Kidney (tissue), 13 donors: ENCODE measurements at regions not wholly inside any gene's neighbourhood (a gene's known extent, or its start where the extent isn't known, plus 50 kb on each side); places are given as distances from the start of the nearest gene placed in this dataset.

Source experiments
- DNase-seq, 5 donors: peaks; one replicate each; pipeline ENCODE4 v3.0.0-alpha.2; 2013 to 2020
- FAIRE-seq: peaks from 2 replicates; lab custom pipeline; 2012; peaks lifted over from hg19 to GRCh38; lab: Jason Lieb, UNC
- H3K27ac ChIP-seq, 2 donors: one replicate each; pipeline ENCODE4 v1.7.0; 2013; ENCODE audit warnings: low read depth in 2 of 2, low read length in 2 of 2, inconsistent platforms in 1 of 2
- H3K27me3 ChIP-seq: one replicate; pipeline ENCODE4 v1.7.1; 2013; ENCODE audit warnings: low read length, inconsistent platforms; ENCODE audit not compliant: control insufficient read depth, insufficient read depth
- H3K36me3 ChIP-seq, 3 donors: one replicate each; pipeline versions ENCODE4 v1.7.0 to v1.7.1; 2013; ENCODE audit warnings: low read length in 3 of 3, control low read depth in 1 of 3, inconsistent platforms in 1 of 3; ENCODE audit not compliant: insufficient read depth in 3 of 3, control insufficient read depth in 2 of 3
- H3K4me1 ChIP-seq, 3 donors: one replicate each; pipeline versions ENCODE4 v1.7.0 to v1.7.1; 2013; ENCODE audit warnings: low read length in 3 of 3, inconsistent platforms in 1 of 3, low read depth in 1 of 3; ENCODE audit not compliant: control insufficient read depth in 2 of 3, insufficient read depth in 2 of 3
- H3K4me3 ChIP-seq, 3 donors: one replicate each; pipeline versions ENCODE4 v1.7.0 to v1.8.1; 2013; ENCODE audit warnings: low read length in 3 of 3, control low read depth in 1 of 3, inconsistent platforms in 1 of 3
- H3K9ac ChIP-seq, 3 donors: one replicate each; pipeline versions ENCODE4 v1.7.0 to v1.7.1; 2013; ENCODE audit warnings: low read length in 3 of 3, control low read depth in 1 of 3, inconsistent platforms in 1 of 3
- H3K9me3 ChIP-seq, 3 donors: one replicate each; pipeline versions ENCODE4 v1.7.0 to v1.7.1; 2013; ENCODE audit warnings: low read length in 3 of 3, control low read depth in 1 of 3, inconsistent platforms in 1 of 3; ENCODE audit not compliant: control insufficient read depth in 2 of 3, insufficient read depth in 1 of 3
- intact Hi-C: fragments of 100-400 bp; cut with DNase I; formaldehyde crosslinking; loops from one replicate; pipeline ENCODE4 v1.11.1; 2022
- TF ChIP-seq, protein P1 (sequence below): IDR thresholded peaks from 3 replicates; pipeline ENCODE4 v1.5.1; 2012; ENCODE audit warnings: mild to moderate bottlenecking, moderate library complexity, borderline replicate concordance; ENCODE audit not compliant: insufficient read depth; ENCODE audit errors: extremely low read depth
- donor health status: control.
- donor health status: control.
- donor health status: control.
- donor health status: control.
- donor health status: control.
- donor health status: DM: yes; HTN: yes; CAD: no.
- donor health status: Normal renal cell carcinoma (clear cell type).

DNA sequence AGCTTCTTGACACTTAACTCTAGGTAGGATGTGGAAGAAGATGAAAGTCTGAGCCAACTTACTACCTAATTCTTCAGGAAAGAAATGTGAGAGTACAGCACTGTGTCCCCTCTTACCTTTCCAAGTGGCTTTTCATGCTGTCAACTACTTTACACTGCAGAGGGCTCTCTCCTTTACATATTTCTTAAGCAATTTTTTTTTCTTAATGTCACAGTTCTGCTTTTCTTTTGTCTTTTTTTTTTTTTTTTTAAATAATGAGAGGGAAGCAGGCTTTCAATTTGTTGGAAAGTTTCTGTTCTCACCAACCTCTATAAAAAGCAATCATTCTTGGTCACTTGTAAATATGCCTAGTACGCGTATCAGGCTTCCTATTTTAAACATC, 212.7 kb upstream of the MIR17HG start:
- Histone ChIP-seq H3K9ac (no peak overlapping the region), H3K27me3 (no peaks in the 10 kb centered on the region), H3K36me3 (no peaks in the 10 kb centered on the region), H3K4me3 (no peak overlapping the region), H3K9me3 (no peaks in the 10 kb centered on the region), H3K4me1 (peaks cover 0 to 13% (median 0%) of the 10 kb centered on the region in 3 donors), H3K27ac (no peak overlapping the region)
- DNase-seq (peak in 1 of 5 donors; percentile 10), FAIRE-seq (no peak)
- TF ChIP-seq, protein P1, sequence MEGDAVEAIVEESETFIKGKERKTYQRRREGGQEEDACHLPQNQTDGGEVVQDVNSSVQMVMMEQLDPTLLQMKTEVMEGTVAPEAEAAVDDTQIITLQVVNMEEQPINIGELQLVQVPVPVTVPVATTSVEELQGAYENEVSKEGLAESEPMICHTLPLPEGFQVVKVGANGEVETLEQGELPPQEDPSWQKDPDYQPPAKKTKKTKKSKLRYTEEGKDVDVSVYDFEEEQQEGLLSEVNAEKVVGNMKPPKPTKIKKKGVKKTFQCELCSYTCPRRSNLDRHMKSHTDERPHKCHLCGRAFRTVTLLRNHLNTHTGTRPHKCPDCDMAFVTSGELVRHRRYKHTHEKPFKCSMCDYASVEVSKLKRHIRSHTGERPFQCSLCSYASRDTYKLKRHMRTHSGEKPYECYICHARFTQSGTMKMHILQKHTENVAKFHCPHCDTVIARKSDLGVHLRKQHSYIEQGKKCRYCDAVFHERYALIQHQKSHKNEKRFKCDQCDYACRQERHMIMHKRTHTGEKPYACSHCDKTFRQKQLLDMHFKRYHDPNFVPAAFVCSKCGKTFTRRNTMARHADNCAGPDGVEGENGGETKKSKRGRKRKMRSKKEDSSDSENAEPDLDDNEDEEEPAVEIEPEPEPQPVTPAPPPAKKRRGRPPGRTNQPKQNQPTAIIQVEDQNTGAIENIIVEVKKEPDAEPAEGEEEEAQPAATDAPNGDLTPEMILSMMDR, result no peak
- intact Hi-C loops, result no loop called here

GRCh38 chr13:91135376-91135775, 212.1 kb upstream of the MIR17HG start:
- TF ChIP-seq, protein P1, result no peak
- intact Hi-C loops, result no loop called here
- no peak overlapping the region for H3K9ac ChIP-seq
- H3K4me1 ChIP-seq, result peaks cover 0 to 13% (median 0%) of the 10 kb centered on the region in 3 donors
- no peaks in the 10 kb centered on the region for H3K9me3 ChIP-seq
- no peaks in the 10 kb centered on the region for H3K36me3 ChIP-seq
- H3K4me3 ChIP-seq, result no peak overlapping the region
- peak; percentile 91 for FAIRE-seq
- peak overlapping the region; percentile 63 to 85 for H3K27ac ChIP-seq
- DNase-seq, result peak in 2 of 5 donors; percentile 18 to 47
- H3K27me3 ChIP-seq, result no peaks in the 10 kb centered on the region

GRCh38 chr13:91135968-91136367, 211.5 kb upstream of the MIR17HG start:
- TF ChIP-seq, protein P1, result no peak
- Histone ChIP-seq H3K27me3 (no peaks in the 10 kb centered on the region), H3K36me3 (no peaks in the 10 kb centered on the region), H3K4me3 (no peak overlapping the region), H3K27ac (peak overlapping the region; percentile 63 to 85), H3K9ac (no peak overlapping the region), H3K4me1 (peaks cover 0 to 13% (median 0%) of the 10 kb centered on the region in 3 donors), H3K9me3 (no peaks in the 10 kb centered on the region)
- intact Hi-C loops, result no loop called here
- FAIRE-seq (no peak), DNase-seq (peak in 2 of 5 donors; percentile 69 to 79)

DNA sequence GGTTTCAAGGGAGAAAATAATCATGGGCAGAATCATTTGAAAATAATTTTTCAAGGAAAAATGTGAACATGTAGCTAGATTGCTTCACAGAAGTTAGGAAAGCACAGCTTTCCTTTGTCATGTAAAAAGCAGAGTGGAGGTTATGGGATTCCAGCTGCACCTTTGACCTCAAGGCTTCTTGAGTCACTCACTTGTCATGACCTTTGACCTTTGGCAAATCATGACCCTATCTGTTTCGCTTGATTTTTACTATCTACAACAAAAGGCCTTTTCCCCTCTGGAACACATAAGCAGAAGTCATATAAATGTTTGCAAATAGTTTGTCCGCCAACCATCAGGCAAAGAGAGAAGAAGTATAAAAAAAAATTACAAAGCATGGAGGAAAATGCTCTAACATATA, 210.7 kb upstream of the MIR17HG start:
- TF ChIP-seq, protein P1, result no peak
- Histone ChIP-seq H3K36me3 (no peaks in the 10 kb centered on the region), H3K27me3 (no peaks in the 10 kb centered on the region), H3K9ac (no peak overlapping the region), H3K9me3 (no peaks in the 10 kb centered on the region), H3K4me1 (peaks cover 0 to 13% (median 2%) of the 10 kb centered on the region in 3 donors), H3K4me3 (no peak overlapping the region), H3K27ac (peak overlapping the region in 1 of 2 donors; percentile 41)
- intact Hi-C loops, result no loop called here
- DNase-seq (peak in 1 of 5 donors; percentile 19), FAIRE-seq (no peak)
